OCI-LY1 (cell line): ENCODE measurements at regions not wholly inside any gene's neighbourhood (a gene's known extent, or its start where the extent isn't known, plus 50 kb on each side); places are given as distances from the start of the nearest gene placed in this dataset.

Experiments
- H2AFZ ChIP-seq: fragments of 200-600 bp; sonication (generic), shearing (Covaris generic); 2 replicates; pipeline ENCODE4 v1.6.0; 2014; ENCODE audit warnings: antibody characterized with exemption, mild to moderate bottlenecking, low read length
- H3F3A ChIP-seq: fragments of 200-600 bp; sonication (generic), shearing (Covaris generic); 2 replicates; pipeline ENCODE4 v1.6.0; 2014; ENCODE audit warnings: mild to moderate bottlenecking, antibody characterized with exemption, low read length, moderate library complexity; ENCODE audit not compliant: insufficient read depth
- H3K27ac ChIP-seq: fragments of 200-600 bp; sonication (generic); 2 replicates; pipeline ENCODE4 v1.5.1; 2014; ENCODE audit warnings: low read length, mixed run types, mild to moderate bottlenecking, low read depth; ENCODE audit not compliant: poor library complexity, severe bottlenecking
- H3K27me3 ChIP-seq: fragments of 200-600 bp; sonication (generic); 2 replicates; pipeline ENCODE4 v1.6.0; 2014; ENCODE audit warnings: antibody characterized with exemption, mild to moderate bottlenecking, low read length, moderate library complexity; ENCODE audit not compliant: insufficient read depth
- H3K36me3 ChIP-seq: fragments of 200-600 bp; sonication (generic); 2 replicates; pipeline ENCODE4 v1.6.1; 2014; ENCODE audit warnings: mild to moderate bottlenecking, antibody characterized with exemption, low read length, moderate library complexity, mixed read lengths; ENCODE audit not compliant: insufficient read depth
- H3K4me1 ChIP-seq: fragments of 200-600 bp; sonication (generic); 2 replicates; pipeline ENCODE4 v1.5.1; 2014; ENCODE audit warnings: mild to moderate bottlenecking, low read length, moderate library complexity; ENCODE audit not compliant: insufficient read depth, severe bottlenecking
- H3K4me2 ChIP-seq: fragments of 200-600 bp; sonication (generic), shearing (Covaris generic); 2 replicates; pipeline ENCODE4 v1.6.1; 2014; ENCODE audit warnings: low read length
- H3K4me3 ChIP-seq: fragments of 200-600 bp; sonication (generic); 2 replicates; pipeline ENCODE4 v1.5.1; 2014; ENCODE audit warnings: low read length, low read depth, mild to moderate bottlenecking, mixed read lengths; ENCODE audit not compliant: poor library complexity, severe bottlenecking
- H3K79me2 ChIP-seq: fragments of 200-600 bp; shearing (Covaris generic); 2 replicates; pipeline ENCODE4 v1.6.1; 2016; ENCODE audit warnings: mixed run types, low read length, mixed read lengths; ENCODE audit not compliant: insufficient read depth
- H3K9ac ChIP-seq: fragments of 200-600 bp; sonication (generic), shearing (Covaris generic); 2 replicates; pipeline ENCODE4 v1.6.1; 2014; ENCODE audit warnings: mild to moderate bottlenecking, low read length, mixed read lengths
- H3K9me2 ChIP-seq: fragments of 200-600 bp; sonication (generic), shearing (Covaris generic); 2 replicates; pipeline ENCODE4 v1.6.1; 2014; ENCODE audit warnings: low read depth, mild to moderate bottlenecking, low read length, mixed read lengths
- H3K9me3 ChIP-seq: fragments of 200-600 bp; shearing (Covaris generic); 2 replicates; pipeline ENCODE4 v1.6.1; 2014; ENCODE audit warnings: low read length, mixed read lengths
- H4K20me1 ChIP-seq: fragments of 200-600 bp; sonication (generic), shearing (Covaris generic); 2 replicates; pipeline ENCODE4 v1.6.0; 2016; ENCODE audit warnings: mild to moderate bottlenecking, low read length; ENCODE audit not compliant: insufficient read depth
- CTCF ChIP-seq: fragments of 200-600 bp; sonication (generic), shearing (Covaris generic); IDR thresholded peaks from 2 replicates; pipeline ENCODE4 v1.5.1; 2017; ENCODE audit warnings: mild to moderate bottlenecking, antibody characterized with exemption, low read length, moderate library complexity, mixed read lengths
- EZH2 ChIP-seq: fragments of 200-600 bp; sonication (generic), shearing (Covaris generic); IDR thresholded peaks from 2 replicates; pipeline ENCODE4 v1.8.0; 2017; ENCODE audit warnings: borderline replicate concordance, mixed run types, mild to moderate bottlenecking, antibody characterized with exemption, low read length, moderate library complexity, mixed read lengths

- no peak overlapping the region for H3K4me2 ChIP-seq
- no peak overlapping the region for H3K4me3 ChIP-seq
- no peak overlapping the region for H3K9ac ChIP-seq
- no peaks in the 10 kb centered on the region for H3K9me3 ChIP-seq
- H3K9me2 ChIP-seq = no peaks in the 10 kb centered on the region
- no peaks in the 10 kb centered on the region for H3K36me3 ChIP-seq
- H3K79me2 ChIP-seq = no peaks in the 10 kb centered on the region
- TF ChIP-seq EZH2 (no peak), CTCF (no peak)
- H3K4me1 ChIP-seq = no peaks in the 10 kb centered on the region
- no peaks in the 10 kb centered on the region for H4K20me1 ChIP-seq
- no peaks in the 10 kb centered on the region for H3K27me3 ChIP-seq
- no peak overlapping the region for H2AFZ ChIP-seq
- H3F3A ChIP-seq = no peaks in the 10 kb centered on the region
- H3K27ac ChIP-seq = no peak overlapping the region
These were observed 204.0 kb upstream of the ZNF32 start for GRCh38 chr10:43852644-43853214.

- H4K20me1 ChIP-seq = no peaks in the 10 kb centered on the region
- H3K4me3 ChIP-seq = no peak overlapping the region
- no peak overlapping the region for H3K4me2 ChIP-seq
- no peaks in the 10 kb centered on the region for H3K9me2 ChIP-seq
- no peak overlapping the region for H3K27ac ChIP-seq
- TF ChIP-seq EZH2 = no peak
- no peak overlapping the region for H2AFZ ChIP-seq
- H3K4me1 ChIP-seq = no peaks in the 10 kb centered on the region
- no peaks in the 10 kb centered on the region for H3K36me3 ChIP-seq
- H3K9me3 ChIP-seq = no peaks in the 10 kb centered on the region
- no peaks in the 10 kb centered on the region for H3F3A ChIP-seq
- no peaks in the 10 kb centered on the region for H3K27me3 ChIP-seq
- no peak overlapping the region for H3K9ac ChIP-seq
- no peaks in the 10 kb centered on the region for H3K79me2 ChIP-seq
These were observed 203.5 kb upstream of the ZNF32 start for GRCh38 chr10:43852149-43852548.

GRCh38 chr10:43851030-43851429, 202.3 kb upstream of the ZNF32 start:
- Histone ChIP-seq H3K36me3 (no peaks in the 10 kb centered on the region), H3K27ac (no peak overlapping the region), H3K4me3 (no peak overlapping the region), H3K9ac (no peak overlapping the region), H2AFZ (no peak overlapping the region), H3K79me2 (no peaks in the 10 kb centered on the region), H3K4me1 (no peaks in the 10 kb centered on the region), H3F3A (no peaks in the 10 kb centered on the region), H3K9me3 (no peaks in the 10 kb centered on the region), H3K27me3 (no peaks in the 10 kb centered on the region), H3K4me2 (no peak overlapping the region), H3K9me2 (no peaks in the 10 kb centered on the region), H4K20me1 (no peaks in the 10 kb centered on the region)
- no peak for TF ChIP-seq EZH2
- no peak for TF ChIP-seq CTCF

GRCh38 chr10:43849551-43849950, 200.9 kb upstream of the ZNF32 start:
- H3K79me2 ChIP-seq = no peaks in the 10 kb centered on the region
- TF ChIP-seq EZH2 (no peak), CTCF (no peak)
- no peak overlapping the region for H3K27ac ChIP-seq
- no peak overlapping the region for H3K4me3 ChIP-seq
- no peak overlapping the region for H2AFZ ChIP-seq
- no peak overlapping the region for H3K4me2 ChIP-seq
- no peaks in the 10 kb centered on the region for H4K20me1 ChIP-seq
- H3K9ac ChIP-seq = no peak overlapping the region
- no peaks in the 10 kb centered on the region for H3K4me1 ChIP-seq
- no peaks in the 10 kb centered on the region for H3K9me2 ChIP-seq
- no peaks in the 10 kb centered on the region for H3F3A ChIP-seq
- H3K36me3 ChIP-seq = no peaks in the 10 kb centered on the region
- no peaks in the 10 kb centered on the region for H3K27me3 ChIP-seq
- H3K9me3 ChIP-seq = no peaks in the 10 kb centered on the region
